ENCODE measurements at regions not wholly inside any gene's neighbourhood (a gene's known extent, or its start where the extent isn't known, plus 50 kb on each side); places are given as distances from the start of the nearest gene placed in this dataset.
"Not testable (repeated sequence)": the region's sequence is repeated elsewhere in the genome, so short reads cannot be mapped to it uniquely, and the experiment has no call there.

- TF ChIP-seq, protein P1, sequence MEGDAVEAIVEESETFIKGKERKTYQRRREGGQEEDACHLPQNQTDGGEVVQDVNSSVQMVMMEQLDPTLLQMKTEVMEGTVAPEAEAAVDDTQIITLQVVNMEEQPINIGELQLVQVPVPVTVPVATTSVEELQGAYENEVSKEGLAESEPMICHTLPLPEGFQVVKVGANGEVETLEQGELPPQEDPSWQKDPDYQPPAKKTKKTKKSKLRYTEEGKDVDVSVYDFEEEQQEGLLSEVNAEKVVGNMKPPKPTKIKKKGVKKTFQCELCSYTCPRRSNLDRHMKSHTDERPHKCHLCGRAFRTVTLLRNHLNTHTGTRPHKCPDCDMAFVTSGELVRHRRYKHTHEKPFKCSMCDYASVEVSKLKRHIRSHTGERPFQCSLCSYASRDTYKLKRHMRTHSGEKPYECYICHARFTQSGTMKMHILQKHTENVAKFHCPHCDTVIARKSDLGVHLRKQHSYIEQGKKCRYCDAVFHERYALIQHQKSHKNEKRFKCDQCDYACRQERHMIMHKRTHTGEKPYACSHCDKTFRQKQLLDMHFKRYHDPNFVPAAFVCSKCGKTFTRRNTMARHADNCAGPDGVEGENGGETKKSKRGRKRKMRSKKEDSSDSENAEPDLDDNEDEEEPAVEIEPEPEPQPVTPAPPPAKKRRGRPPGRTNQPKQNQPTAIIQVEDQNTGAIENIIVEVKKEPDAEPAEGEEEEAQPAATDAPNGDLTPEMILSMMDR (IDR thresholded peaks at IDR 0.05) = not testable (repeated sequence)
- not testable (repeated sequence) for TF ChIP-seq POLR2A (IDR thresholded peaks at IDR 0.05)
Observed at GRCh38 chrY:9160976-9161375, 176.3 kb upstream of the TSPY4 start.

Data from esophagus squamous epithelium (tissue), 4 donors.